ENCODE measurements at regions not wholly inside any gene's neighbourhood (a gene's known extent, or its start where the extent isn't known, plus 50 kb on each side); places are given as distances from the start of the nearest gene placed in this dataset.

- no peak overlapping the region for H3K4me2 ChIP-seq (ENCODE audit: low read length)
- H3K4me1 ChIP-seq (ENCODE audit: control insufficient read depth in 1 of 2, insufficient read depth in 2 of 2, low read length in 2 of 2) = no peaks in the 10 kb centered on the region
- H3K27me3 ChIP-seq (ENCODE audit: insufficient read depth, low read length) = no peaks in the 10 kb centered on the region
- ATAC-seq (no peak), DNase-seq (ENCODE audit: low read depth, low spot score) (no peak)
- CTCF ChIA-PET = no interaction called here
- intact Hi-C loops (cut with micrococcal nuclease) = no loop called here
- H3K27ac ChIP-seq (ENCODE audit: low read depth, low read length) = no peak overlapping the region
- TF ChIP-seq EZH2 (IDR thresholded peaks at IDR 0.05) (no peak), CBX3 (IDR thresholded peaks at IDR 0.05; ENCODE audit: low read depth) (no peak), POLR2AphosphoS5 (IDR thresholded peaks at IDR 0.05; ENCODE audit: low read depth, low read length) (no peak), SIN3A (IDR thresholded peaks at IDR 0.05; ENCODE audit: low read depth) (no peak), ZFX (IDR thresholded peaks at IDR 0.05) (no peak), SRF (IDR thresholded peaks at IDR 0.05; ENCODE audit: low read depth) (no peak), FOSL1 (IDR thresholded peaks at IDR 0.05; ENCODE audit: low read depth) (no peak), CEBPB (IDR thresholded peaks at IDR 0.05; ENCODE audit: low read depth) (no peak), ZNF274 (IDR thresholded peaks at IDR 0.05; ENCODE audit: low read depth, low read length) (no peak), JUND (IDR thresholded peaks at IDR 0.05) (no peak), ATF3 (IDR thresholded peaks at IDR 0.05) (no peak), CTCF (IDR thresholded peaks at IDR 0.05 in 2 of 3, conservative IDR thresholded peaks at IDR 0.05 in 1 of 3; ENCODE audit: borderline replicate concordance in 1 of 3, insufficient read depth in 1 of 3, low read depth in 2 of 3, low read length in 2 of 3) (no peak)
- TF ChIP-seq, protein P1, sequence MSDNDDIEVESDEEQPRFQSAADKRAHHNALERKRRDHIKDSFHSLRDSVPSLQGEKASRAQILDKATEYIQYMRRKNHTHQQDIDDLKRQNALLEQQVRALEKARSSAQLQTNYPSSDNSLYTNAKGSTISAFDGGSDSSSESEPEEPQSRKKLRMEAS (IDR thresholded peaks at IDR 0.05) = no peak
- TF ChIP-seq, protein P2, sequence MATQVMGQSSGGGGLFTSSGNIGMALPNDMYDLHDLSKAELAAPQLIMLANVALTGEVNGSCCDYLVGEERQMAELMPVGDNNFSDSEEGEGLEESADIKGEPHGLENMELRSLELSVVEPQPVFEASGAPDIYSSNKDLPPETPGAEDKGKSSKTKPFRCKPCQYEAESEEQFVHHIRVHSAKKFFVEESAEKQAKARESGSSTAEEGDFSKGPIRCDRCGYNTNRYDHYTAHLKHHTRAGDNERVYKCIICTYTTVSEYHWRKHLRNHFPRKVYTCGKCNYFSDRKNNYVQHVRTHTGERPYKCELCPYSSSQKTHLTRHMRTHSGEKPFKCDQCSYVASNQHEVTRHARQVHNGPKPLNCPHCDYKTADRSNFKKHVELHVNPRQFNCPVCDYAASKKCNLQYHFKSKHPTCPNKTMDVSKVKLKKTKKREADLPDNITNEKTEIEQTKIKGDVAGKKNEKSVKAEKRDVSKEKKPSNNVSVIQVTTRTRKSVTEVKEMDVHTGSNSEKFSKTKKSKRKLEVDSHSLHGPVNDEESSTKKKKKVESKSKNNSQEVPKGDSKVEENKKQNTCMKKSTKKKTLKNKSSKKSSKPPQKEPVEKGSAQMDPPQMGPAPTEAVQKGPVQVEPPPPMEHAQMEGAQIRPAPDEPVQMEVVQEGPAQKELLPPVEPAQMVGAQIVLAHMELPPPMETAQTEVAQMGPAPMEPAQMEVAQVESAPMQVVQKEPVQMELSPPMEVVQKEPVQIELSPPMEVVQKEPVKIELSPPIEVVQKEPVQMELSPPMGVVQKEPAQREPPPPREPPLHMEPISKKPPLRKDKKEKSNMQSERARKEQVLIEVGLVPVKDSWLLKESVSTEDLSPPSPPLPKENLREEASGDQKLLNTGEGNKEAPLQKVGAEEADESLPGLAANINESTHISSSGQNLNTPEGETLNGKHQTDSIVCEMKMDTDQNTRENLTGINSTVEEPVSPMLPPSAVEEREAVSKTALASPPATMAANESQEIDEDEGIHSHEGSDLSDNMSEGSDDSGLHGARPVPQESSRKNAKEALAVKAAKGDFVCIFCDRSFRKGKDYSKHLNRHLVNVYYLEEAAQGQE (IDR thresholded peaks at IDR 0.05; ENCODE audit: low read depth) = no peak
- BruUV-seq (replicated peaks) = no TSS peak
- H4K20me1 ChIP-seq (ENCODE audit: insufficient read depth) = no peaks in the 10 kb centered on the region
- no peaks in the 10 kb centered on the region for H3K9me3 ChIP-seq (ENCODE audit: control insufficient read depth in 1 of 2, insufficient read depth in 1 of 2, low read depth in 1 of 2, low read length in 2 of 2)
- H3K9ac ChIP-seq (ENCODE audit: low read length) = no peak overlapping the region
- no peak overlapping the region for H3K4me3 ChIP-seq (replicated peaks in 1 of 2; ENCODE audit: low read depth in 1 of 2, low read length in 2 of 2)
- H2AFZ ChIP-seq (ENCODE audit: low read depth, low read length, poor library complexity, severe bottlenecking) = no peak overlapping the region
- no peaks in the 10 kb centered on the region for H3K9me2 ChIP-seq (ENCODE audit: insufficient read depth)
- no peaks in the 10 kb centered on the region for H3K36me3 ChIP-seq (ENCODE audit: control insufficient read depth in 1 of 2, insufficient read depth in 2 of 2, low read length in 2 of 2)
- POLR2A ChIA-PET = no interaction called here
- no peaks in the 10 kb centered on the region for H3K79me2 ChIP-seq (ENCODE audit: insufficient read depth, low read length)
- RAD21 ChIA-PET (ENCODE audit: low non-redundant PET in 1 of 2, low total read pairs in 2 of 2, uncharacterized antibody in 2 of 2, unreplicated experiment in 2 of 2) = no interaction called here
Measured at GRCh38 chr14:35978561-35978960, 152.4 kb downstream of the BRMS1L start.

Data from HCT116 (cell line).